GM04503 (cell line): ENCODE measurements at regions not wholly inside any gene's neighbourhood (a gene's known extent, or its start where the extent isn't known, plus 50 kb on each side); places are given as distances from the start of the nearest gene placed in this dataset.
"Not testable (repeated sequence)": the region's sequence is repeated elsewhere in the genome, so short reads cannot be mapped to it uniquely, and the experiment has no call there.

Source experiments
- DNase-seq: peaks from one replicate; pipeline ENCODE4 v3.0.0-alpha.2; 2012; ENCODE audit warnings: low read depth

- DNase-seq: no peak
Observed at GRCh38 chr13:109939180-109939579, 152.8 kb upstream of the IRS2 start.

- DNase-seq: peak; percentile 23
Observed at GRCh38 chr13:109938255-109938936, 152.0 kb upstream of the IRS2 start.

DNA sequence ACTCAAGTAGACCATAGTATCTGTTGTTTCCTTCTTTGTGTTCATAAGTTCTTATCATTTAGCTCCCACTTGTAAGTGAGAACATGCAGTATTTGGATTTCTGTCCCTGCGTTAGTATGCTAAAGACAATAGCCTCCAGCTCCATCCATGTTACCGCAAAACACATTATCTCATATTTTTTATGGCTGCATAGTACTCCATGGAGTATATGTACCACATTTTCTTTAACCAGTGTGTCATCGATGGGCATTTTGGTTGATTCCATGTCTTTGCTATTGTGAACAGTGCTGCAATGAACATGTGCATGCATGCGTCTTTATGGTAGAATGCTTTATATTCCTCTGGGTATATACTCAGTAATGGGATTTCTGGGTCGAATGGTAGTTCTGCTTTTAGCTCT lies 148.1 kb upstream of the IRS2 start:
- DNase-seq: not testable (repeated sequence)

- no peak for DNase-seq
Observed at GRCh38 chr13:109933476-109933875, 147.1 kb upstream of the IRS2 start.

- no peak for DNase-seq
Observed at GRCh38 chr13:109924376-109924775, 138.0 kb upstream of the IRS2 start.

- DNase-seq: no peak
Observed at GRCh38 chr13:109922518-109922917, 136.1 kb upstream of the IRS2 start.

- no peak for DNase-seq
Observed at GRCh38 chr13:109919715-109920375, 133.5 kb upstream of the IRS2 start.

GRCh38 chr13:109918179-109918711 lies 131.9 kb upstream of the IRS2 start:
- no peak for DNase-seq

DNA sequence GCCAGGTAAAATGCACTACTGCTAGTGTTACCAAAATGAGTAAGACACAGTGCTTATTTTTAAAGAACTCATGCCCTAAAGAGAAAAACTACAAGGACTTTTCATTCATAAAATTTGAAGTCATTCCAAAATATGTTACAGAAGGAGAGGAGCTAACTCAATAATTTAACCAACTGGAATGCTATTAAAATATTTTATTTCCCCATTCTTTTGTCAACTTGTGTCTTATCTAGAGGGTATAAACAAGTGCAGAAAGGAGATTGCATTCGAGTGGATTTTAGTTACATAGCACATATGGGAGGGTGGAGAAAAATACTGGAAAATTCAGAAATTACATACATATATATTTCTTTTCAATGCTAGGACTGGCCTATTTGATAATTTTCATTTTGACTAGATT lies 131.0 kb upstream of the IRS2 start:
- DNase-seq: no peak

DNA sequence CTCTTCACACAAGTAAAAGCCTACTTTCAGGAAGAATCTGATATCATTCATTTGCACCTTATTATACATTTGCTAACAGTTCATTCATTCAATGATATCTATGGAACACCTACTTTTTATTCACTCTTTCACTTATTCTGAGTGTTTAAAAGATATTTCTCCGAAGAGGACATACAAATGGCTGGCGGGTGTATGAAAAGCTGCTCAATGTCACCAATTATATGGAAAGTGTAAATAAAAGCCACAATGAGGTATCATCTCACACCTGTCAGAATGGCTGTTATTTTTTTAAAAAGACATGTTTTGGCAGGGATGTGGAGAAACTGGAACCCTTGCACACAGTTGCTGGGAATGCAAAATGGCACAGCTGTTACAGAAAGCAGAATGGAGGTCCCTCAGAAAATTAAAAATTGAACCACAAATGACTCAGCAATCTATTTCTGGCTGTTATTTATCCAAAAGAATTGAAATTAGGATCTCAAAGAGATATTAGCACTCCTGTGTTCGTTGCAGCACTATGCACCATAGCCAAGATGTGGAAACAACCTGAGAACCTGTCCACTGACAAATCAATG lies 127.6 kb upstream of the IRS2 start:
- no peak for DNase-seq

- no peak for DNase-seq
Observed at GRCh38 chr13:109913186-109913585, 126.8 kb upstream of the IRS2 start.

DNA sequence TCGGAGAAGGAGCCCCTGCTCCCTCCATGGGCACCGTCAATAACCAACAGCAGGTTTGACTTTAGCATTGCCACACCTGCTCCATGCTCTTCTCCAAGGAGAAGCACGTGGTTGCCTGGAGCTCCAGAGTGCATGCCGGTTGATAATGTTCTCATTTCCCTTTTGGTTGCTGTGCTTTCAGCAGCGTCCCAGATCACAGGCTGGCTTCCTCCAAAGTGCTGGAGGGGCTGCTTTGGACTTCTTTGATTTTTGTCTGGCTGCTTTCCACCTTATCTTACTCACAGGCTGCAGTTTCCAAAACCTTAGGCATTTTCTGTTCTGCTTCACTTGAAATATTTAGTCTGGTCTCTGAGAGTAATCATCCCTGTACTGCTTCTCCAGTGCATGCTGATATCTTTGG lies 123.8 kb upstream of the IRS2 start:
- no peak for DNase-seq

DNA sequence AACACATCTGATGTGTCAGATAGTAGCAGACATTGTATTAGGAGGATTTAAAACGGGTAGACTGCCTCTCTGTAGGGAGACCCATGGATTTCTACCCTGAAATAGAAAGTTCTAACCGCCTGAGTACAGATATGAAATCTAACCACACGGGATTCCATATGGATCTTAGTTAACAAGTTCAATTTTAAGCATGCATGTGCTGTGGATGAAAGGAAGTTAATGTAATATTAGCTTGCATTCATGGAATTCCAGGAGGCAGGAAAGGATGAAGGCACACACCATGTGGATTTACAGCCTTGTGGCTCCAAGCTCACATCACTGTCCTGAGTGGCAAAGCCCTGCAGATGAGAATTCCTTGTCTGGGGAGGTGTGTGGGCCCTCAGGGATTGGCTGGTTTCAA lies 120.6 kb upstream of the IRS2 start:
- no peak for DNase-seq

DNA sequence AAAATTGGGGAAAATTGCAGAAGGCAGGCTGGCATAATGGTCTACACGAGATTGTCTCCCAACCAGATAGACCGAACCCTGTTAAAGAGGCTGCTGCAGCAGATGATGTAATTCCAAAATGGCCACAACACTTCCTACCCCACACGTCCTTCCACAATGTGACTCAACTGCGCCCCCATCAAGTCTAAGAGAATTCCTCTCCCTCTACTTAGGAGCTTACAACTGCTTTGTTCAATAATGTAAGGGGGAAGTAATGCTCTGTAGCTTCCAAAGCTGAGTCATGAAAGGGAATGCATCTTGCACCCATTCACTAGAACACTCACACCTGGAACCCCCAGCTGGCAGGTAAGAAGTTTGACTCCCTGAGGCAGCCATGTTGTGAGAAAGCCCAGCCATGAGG lies 117.8 kb upstream of the IRS2 start:
- DNase-seq: no peak

DNA sequence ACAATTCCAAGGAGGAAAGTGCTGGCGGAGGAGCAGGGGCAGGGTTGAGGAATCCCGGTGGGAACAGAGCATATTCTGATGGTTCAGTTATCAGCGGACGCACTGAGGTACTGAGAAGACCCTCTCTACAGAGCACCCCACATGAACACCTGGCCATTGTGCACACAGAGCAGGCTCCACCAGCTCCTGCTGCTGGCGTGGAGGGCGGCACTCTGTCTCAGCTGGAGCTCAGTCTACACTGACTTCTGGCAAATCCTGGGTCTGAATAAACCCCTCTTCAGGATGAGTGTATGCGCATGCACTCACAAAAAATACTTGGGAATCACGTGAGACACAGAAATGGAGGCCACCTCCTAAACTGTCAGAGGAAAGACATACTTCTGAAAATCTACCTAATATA lies 114.4 kb upstream of the IRS2 start:
- no peak for DNase-seq

DNA sequence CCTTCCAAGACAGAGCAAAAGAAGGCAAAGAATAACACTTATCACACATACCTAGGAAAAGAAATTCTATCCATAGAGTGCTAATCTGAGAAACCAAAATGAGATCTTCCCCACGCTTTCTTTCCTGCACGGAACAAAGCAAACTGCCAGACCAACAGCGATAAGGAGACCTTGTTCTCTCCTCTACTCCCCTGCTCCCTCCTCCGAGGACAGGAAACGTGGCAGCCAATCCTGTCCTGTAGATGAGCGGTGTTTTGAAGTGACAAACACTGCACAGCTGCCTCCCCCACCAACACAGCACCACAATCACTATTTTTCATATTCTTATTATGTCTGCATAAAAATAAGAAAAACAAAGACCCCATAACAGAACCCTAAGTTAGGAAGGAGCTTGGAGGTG lies 113.9 kb upstream of the IRS2 start:
- no peak for DNase-seq

- DNase-seq: no peak
Observed at GRCh38 chr13:109899748-109900147, 113.4 kb upstream of the IRS2 start.

DNA sequence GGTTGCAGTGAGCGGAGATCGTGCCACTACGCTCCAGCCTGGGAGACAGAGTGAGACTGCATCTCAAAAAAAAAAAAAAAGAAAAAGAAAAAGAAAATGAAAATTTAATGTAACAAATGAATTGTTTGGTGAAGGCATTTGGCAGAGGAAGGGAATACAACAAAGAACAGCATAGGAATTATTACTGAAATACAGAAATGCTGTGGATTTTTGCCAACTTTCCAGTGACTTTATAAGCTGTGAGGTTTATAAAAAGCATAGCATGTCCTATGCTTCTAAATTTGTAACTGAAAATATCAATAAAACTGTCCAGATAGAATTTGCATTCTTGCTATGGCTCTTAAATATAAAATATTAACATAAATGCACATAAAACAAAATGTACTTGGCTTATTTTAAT lies 112.9 kb upstream of the IRS2 start:
- DNase-seq: no peak

- DNase-seq: no peak
Observed at GRCh38 chr13:109897988-109898624, 111.7 kb upstream of the IRS2 start.

- no peak for DNase-seq
Observed at GRCh38 chr13:109892101-109892500, 105.7 kb upstream of the IRS2 start.

DNA sequence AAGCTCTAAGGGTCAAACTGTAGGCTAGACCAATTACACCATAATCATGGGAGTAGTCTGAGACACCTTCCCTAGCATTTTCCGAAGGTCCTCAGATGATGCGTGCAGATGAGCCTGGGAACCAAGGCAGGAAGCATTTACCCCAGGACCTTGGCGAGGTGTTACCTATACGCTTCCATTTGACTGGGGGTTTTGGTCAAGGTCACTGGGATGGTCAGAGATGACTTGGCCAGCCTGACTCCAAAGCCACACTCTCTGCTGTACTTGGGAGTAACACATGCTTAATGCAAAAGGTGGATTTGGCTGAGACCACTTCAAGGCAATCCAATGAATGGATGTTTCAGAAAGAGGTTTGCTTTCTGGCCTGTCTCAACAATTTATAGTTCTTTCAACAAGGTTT lies 98.9 kb upstream of the IRS2 start:
- DNase-seq: no peak

DNA sequence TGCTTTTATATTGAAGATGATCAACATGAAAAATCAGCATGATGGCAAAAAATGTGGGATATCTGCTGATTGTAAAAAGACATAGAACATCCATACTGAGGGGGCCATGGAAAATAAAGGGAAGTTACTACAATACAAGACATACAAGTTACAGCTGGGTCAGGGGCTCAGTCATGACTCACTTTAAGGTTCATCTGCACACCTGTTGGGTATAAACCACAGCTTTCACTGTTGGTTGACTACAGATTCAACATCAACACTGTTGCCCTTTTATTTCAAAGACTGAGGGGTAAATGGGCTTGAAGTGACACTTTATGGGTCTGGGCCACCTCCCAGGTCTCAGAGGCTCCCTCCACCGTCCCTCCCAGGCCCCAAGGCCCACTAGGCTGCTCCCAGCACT lies 98.1 kb upstream of the IRS2 start:
- no peak for DNase-seq
